HG03520 (cell line): ENCODE measurements at regions not wholly inside any gene's neighbourhood (a gene's known extent, or its start where the extent isn't known, plus 50 kb on each side); places are given as distances from the start of the nearest gene placed in this dataset.

Experiments
- ATAC-seq: cut with Tn5 transposase; IDR thresholded peaks from one replicate; pipeline ENCODE4 v1.9.1; 2021; ENCODE audit warnings: mild to moderate bottlenecking, moderate library complexity; ENCODE audit not compliant: unreplicated experiment

DNA sequence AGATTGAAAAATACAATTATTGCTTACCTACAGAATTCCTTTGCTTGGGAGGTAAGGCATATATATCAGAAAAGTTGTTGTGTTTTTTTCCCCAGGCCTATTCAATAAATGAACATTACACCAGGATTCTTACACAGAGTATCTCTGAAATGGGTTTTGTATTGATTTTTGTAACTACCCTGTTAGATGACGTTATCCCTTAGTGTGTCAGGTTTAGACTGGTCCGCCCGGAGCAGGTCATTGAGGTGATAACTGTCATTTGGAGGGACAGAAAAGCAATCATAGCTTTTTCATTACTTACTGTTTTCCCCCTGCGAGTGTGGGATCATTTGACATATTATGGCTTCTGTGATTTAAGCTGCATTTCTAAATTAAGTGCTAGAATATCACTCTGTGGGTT is 715.2 kb upstream of the ADAMTS16 start:
- ATAC-seq: no peak

DNA sequence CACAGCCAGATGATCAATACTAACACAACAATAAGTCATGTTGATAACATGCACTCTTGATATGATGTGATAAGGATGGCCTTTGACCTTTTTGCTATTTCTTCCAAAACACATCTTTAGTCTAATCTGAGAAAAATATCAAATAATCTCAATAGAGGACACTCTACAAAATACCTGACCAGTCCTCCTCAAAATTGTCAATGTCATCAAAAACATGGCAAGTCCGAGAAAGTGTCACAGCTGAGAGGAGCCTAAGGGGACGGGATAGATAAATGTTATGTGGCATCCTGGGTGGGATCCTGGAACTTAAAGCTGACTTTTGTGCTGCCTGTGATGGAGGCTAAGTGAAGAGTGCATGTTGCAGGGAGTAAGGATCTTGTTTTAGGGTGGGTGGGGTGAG is 699.6 kb upstream of the ADAMTS16 start:
- ATAC-seq: no peak

DNA sequence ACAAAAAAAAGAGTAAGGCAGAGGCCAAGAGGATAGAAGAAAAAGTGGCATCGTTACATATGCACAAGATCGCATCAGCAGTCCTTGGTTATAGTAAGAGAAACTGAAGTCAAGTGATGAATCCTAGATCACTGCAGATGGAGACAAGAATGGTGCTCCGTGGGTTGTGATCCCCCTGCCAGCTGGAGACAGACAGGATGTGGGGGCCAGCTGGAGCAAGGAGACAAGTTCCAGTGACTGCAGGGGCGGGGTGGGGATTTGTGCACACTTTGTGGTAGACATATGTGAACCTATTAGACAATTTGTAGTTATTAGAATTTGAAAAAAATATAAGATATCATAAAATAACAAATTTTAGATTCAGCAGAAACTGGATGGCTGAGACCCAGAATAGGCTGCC is 697.9 kb upstream of the ADAMTS16 start:
- ATAC-seq: no peak

DNA sequence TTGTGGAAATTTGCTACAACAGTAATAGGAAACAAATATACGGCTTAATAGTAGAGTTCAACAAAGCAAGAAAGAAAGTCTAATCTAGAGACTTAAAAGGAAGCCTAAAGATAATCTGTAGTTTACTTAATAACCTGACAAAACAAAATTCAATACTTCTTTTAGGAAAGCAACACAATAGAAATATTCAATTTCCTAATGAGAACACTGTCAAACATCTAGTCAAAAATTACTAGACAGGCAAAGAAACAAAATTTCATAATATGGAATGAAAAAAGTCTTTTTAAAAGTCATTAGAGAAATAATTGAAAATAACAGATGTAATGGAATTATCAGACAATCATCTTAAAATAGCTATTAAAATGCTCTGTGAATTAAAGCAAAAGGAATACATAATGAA is 692.5 kb upstream of the ADAMTS16 start:
- no peak for ATAC-seq

DNA sequence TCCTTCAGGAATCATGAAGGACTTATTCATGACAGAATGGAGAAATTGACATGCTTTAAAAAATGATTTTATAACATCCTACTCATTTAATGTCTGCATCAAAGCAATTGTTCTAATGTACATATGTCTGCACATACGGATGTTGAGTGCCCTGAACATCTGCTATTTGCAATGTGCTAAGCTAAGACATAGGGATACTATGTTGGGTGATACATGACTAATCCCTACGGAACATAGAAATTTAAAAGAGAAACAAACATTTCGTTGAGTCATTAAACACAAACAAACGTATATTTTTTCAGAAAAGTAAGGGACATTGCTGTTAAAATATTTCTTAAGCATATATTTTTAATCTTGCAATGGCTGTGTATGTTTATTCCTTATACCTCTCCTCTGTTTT is 686.5 kb upstream of the ADAMTS16 start:
- ATAC-seq: no peak

DNA sequence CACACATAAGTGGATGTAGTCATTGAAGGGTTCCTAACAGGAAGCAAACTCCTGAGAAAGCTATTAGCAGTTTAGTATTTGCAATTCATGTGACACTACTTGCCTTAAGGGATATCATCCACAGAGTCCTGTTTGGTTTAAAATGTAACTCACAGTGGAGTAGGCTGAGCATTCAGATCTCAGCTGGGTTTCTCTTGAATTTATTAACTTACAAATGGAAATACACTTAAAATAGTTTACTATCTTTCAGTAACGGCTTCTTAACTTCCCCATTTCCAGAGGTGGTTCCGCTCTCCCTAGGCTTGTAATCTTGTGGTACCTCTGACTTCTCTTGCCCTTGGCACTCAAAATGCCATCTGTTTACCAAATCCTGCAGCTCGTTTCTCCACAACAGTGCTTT is 660.7 kb upstream of the ADAMTS16 start:
- no peak for ATAC-seq

DNA sequence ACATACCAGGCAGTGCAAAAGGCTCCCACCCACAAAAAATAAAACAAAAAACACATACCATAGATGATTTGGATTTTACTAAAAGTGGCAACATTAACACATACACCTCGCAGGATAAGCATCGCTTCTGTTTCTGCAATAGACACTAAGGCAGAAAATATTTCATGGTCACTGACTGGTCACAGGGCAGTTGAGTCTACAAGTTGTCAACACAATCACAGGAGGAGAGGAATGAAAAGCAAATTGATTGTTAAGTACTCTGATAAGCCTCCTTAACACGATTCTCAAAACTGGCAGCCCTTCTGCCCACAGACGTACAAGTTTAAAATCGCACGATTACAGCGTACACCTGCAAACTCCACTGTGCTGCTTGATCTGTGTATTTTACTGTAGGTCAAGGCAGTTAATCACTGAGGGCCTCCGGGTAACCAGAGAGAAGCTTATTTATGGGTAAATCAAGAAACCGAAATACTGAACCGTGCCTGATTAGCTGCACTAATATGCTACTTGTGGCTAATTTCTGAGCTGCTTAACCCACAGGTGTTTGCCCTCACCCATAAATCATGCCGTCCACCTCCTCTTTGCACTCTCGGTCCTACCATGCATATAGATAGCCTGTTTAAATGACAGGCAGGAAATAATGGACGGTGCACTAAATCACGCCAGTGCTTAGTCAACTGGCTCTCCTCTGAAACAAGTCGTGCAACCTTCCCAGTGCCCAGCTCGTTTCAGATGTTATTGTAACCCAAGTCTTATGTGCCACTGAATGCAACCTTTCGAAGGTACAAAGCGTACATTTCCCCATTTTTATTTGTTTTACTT is 659.4 kb upstream of the ADAMTS16 start:
- no peak for ATAC-seq

DNA sequence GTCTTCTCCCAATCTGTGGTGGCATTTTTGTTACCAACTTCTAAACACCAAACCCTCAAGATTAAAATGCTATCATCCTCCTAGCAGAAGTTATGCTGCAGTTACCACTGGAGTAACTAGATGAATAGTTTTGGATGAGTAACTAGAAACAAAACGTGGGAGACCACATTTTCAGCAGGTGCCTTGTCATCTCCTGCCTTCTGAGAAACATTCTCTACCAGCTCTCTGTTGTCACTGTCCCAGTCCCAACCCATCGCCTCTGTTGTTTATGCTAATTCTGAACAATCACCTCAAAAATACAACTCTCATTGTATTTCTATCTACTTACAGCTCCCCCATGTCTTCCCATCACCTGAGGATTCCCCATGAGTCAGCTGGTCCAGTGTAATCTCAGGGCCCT is 652.5 kb upstream of the ADAMTS16 start:
- no peak for ATAC-seq

DNA sequence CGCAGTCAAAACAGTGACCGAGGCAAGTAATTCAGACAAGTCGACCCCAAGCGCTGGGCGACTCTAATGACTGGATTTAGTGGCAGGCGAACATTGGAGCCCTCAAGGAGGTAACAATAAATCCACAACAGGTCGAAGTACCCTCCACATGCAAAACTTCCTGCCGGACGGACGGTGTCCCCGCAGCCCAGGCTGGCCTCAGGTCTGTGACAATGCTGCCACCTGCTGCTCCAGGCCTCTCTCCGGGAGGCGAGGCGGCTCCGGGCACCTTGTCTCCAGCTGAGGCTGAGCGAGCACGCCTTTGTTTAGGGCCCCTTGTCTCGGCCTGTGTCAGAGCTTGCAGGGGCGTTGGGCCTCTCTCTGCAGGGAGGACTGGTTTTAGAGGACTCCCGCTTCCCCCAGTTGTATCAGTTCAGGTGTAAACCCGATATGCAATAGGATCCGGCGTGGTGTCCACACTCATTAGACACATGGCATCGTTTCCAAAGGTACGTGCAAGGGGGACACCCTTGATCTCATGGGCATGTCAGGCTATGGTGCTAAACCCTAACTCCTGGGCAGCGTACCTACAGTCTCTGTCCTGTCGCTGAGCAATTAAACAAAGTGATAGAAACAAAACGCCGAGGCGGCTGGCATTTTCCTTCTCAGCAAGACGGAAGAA is 628.0 kb upstream of the ADAMTS16 start:
- no peak for ATAC-seq

DNA sequence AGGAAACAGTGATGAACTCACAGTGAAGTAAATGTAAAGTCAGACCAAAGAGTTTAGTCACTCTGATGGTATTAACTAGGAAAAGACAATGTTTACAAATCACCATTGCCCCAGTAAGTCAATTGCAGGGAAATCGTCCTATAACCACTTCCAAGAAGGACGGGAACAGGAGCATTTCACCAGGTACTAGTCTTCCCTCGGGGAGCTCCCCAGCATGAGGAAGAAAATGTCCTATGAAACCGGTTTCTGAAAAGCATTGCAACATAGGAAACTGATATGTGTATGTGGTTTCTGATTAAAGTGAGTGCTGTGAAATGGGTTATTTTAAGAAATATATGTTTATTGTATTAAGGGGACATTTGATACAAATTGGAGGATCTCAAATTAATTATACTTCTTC is 626.7 kb upstream of the ADAMTS16 start:
- no peak for ATAC-seq

DNA sequence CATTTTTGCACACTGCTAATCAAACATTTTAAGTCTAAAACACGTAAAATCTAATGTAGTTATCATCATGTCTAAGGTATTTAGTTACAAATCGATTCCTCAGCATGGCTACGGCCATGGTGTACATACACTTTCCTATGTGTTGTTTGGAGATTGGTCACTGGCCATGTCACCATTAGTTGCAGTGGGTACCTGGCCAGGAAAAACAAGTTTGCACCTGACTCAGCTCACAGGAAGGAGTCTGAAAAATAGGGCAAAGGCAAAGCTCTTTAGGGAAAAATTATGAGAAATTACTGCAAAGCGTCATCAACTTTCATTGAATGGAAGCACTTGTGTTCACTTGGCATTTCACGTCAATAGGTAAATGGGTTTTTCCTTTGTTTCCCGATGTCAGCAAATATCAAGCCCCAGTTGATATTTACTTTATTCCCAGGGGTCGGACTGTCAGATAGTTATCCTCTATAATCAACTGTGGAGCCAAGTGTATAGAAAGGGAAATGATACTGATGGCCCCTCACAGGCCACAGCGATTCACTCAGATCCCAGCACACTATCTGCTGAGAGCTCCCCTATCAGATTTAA is 626.0 kb upstream of the ADAMTS16 start:
- ATAC-seq: no peak

DNA sequence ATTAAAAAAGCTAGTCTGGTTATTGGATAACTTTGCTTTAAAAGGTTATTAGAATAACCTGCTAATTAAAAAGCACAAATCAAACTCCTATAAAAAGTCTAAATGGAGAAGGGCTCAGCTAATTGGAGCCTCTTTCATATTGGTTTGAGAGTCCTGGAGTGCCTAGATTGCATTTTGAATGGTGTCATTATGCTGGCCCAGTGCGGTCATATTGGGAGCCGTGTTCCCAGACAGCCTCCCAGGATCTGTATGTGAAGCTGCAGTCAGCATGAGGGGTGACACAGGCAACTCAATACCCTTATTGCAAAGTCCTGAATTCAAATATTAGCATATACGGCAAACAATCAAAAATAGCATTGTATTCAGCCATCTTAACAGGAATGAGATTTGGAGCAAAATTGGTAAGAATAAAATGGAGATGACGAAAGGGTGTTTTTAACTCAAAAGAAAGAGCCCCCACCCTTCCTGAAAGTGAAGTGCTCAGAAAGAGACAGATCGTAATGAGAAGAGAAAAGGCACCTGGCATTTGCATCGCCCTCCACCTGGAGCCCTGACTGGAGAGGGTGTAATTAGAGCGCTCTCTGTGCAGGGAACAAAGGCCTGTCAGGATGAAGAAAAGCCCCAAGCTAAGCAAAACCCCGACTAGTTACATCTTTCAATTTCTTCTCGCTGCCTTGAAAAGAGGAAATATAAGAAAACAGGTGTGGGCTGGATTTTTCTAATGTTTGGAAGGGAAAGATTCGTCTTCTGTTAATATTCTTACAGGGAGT is 621.0 kb upstream of the ADAMTS16 start:
- ATAC-seq: no peak

DNA sequence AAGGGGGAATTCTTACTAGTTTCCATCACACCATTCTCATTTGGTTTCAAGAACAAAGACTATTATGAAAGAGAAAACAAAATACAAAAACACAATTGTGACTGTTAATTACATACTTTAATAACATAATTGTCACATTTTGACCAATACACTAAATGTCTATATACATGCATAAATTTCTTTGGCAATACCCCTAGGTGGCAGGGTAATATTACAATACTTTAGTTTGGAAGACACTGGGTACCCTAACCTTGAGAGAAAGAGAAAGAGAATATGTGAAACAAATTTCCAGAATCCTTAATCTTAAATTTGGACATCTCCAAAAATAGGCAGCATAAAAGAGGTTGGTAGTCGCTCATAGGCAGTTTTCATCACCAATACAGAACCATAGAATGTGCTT is 619.6 kb upstream of the ADAMTS16 start:
- ATAC-seq: no peak

DNA sequence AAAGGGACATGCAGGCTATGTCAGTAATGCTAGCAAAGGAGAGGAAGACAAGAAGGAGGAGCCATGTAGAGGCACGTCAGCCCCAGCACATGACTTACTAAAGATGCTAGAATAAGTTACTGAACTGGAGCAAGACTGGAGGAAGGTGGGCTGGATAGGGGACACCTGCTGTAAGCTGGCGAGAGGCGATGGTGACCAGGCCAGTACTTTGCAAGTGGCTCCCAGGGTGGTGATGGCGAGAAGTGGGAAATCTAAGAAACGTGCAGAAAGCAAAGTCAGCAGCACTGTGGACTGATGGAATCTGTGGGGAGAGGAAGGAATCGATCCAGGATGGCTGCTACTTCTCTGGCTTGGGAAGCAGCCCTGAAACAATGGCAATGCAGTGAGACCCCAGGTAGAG is 617.1 kb upstream of the ADAMTS16 start:
- no peak for ATAC-seq

DNA sequence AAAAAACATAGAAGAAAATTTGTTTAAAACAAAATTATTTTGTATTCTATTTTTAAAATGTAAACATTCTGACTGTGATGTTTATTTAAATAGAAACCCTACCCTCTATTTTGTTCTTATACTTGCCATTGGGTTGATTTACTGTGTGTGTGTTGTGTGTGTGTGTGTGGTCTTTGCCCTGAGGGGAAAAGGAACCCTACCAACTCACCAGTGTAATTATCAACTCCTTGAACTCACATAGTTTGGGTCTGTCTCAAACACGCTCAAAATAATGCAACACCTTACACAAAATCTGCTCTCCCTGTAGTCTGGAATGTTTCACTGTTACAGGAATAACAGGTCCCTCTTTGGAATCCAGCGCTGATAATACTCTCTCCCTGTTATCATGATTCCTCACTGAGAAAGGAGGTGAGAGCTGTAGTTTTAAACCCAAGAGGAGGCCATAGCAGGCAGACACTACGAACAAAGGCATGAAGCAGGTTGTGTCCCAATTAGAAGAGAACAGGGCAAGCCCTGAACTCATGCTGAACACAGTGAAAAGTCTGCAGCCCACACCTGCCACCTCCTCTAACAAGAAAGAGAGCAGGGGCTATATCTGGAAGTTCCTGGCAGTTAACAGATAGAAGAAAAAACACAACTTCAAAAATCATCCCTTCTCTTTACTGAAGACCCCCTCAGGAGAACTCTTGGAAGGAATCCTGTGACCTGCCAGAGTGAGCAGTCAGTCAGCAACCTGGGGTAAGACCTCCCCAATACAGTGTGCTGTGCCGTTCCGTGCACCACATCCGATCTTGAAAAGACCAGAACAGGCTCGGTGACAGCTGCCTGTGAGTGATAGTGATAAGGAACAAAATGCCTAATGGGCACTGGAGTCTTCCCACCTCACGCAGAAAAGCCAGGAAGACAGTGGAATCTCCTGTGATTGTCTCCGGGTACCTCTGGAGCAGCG is 608.1 kb upstream of the ADAMTS16 start:
- ATAC-seq: no peak

DNA sequence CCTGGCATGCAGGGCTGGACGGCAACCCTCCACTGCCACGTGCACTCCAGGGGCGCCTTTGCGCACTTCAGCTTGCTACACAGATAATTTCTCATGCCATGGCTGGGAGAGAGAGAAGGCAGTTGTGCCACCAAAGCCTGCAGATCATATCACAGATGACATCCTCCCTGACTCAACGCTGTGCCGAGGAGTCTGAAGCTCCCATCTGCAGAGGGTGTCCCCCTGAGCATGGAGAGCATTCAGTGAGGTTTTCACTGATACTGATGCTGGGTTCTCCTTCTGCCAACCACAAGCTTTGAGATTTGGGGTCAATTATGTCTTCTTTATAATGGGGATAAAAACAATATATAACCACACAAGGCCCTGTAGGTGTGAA is 607.4 kb upstream of the ADAMTS16 start:
- no peak for ATAC-seq

DNA sequence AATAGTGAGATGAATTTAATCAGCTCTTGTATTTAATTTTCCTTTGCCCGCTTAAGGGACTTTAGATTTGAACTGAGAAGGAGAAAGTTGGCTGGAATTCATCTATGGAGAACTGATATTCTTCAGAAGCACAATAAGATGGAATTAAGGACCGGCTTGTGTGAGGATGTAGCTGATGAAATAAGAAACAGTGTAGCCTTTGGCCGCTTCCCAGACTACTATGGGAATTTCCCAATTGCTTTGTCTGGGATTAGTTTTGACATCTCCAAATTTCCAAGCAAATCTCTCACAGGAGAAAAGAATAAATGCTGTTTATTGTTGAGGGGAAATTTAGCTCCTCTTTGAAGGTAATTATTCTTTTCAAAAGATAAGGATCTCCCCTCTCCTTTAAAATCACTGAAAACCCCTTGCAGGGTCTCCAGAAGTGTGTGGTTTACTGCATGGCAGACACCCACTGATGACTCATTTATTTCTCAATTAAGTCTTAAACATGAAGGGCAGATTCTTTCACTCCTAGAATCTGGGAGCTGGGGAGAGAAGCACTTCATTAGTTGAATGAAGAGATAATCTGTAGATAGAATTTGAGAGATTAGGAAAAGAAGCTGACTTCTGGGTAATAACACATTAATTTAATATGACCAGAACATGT is 606.5 kb upstream of the ADAMTS16 start:
- ATAC-seq: no peak

DNA sequence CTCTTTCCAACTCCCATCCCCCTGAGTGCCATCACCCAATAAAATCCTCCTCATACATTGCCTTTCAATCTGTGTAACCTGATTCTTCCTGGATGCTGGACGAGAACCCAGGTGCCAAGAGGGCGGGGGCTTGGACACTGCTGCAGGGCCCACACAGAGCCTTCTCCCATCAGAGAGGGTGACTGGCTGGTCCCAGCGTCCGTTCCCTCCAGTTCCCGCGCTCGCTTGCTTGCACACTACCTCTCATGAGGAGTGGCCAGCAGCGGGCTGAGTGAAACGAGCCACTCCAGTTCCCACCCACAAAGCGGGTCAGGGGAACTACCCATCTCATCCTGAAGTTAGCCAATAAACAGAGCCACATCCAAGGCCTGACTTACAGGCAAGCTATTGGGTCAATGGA is 602.6 kb upstream of the ADAMTS16 start:
- no peak for ATAC-seq

DNA sequence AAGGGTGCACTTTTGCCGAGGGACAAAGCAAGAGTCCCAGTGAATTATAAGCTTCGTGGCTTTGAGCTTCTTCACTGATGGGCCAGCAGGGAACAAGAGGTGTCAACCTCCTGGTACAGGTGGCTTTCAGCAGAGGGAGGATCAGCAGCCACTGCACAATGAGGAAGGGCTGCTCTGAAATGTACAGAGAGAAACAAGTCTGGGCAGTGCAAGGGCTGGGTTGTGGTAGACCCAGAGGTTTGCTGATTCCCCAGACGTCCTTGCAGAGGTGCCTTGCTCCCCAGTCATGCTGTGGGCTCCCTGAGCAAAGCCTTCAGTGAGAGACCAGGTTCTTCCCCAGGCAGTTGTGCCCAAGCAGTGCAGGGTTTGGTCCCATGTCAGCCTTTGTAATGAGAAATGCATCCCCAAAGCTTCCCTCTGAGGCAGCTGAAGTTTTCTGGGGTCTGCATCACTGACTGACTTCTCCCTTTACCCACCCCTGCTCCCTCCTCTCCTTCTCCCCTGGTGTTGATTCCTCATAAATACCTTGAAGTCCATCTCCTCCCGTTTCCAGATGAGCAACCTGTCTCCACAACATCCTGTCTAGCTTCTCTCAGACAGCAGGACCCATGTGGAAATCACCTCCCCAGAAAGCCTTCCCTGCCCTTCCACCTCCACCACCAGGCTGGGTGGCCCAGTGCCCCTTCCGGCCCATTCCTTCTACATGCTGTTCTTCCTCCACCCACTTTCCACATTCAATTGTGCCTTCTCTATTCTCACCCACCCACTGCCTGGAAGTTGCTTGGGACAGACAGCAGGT is 599.6 kb upstream of the ADAMTS16 start:
- no peak for ATAC-seq
